DOHH2 (cell line): ENCODE measurements at regions not wholly inside any gene's neighbourhood (a gene's known extent, or its start where the extent isn't known, plus 50 kb on each side); places are given as distances from the start of the nearest gene placed in this dataset.

ENCODE experiments used
- H3F3A ChIP-seq: fragments of 200-600 bp; sonication (generic), shearing (Covaris generic); 2 replicates; pipeline ENCODE4 v1.6.0; 2016; ENCODE audit warnings: antibody characterized with exemption, mild to moderate bottlenecking; ENCODE audit not compliant: control insufficient read depth, insufficient read depth
- H3K27ac ChIP-seq: fragments of 200-600 bp; sonication (generic); 2 replicates; pipeline ENCODE4 v1.5.1; 2014; ENCODE audit warnings: low read depth, mild to moderate bottlenecking, low read length, moderate library complexity
- H3K27me3 ChIP-seq: fragments of 200-600 bp; sonication (generic); 2 replicates; pipeline ENCODE4 v1.6.1; 2014; ENCODE audit warnings: mild to moderate bottlenecking, low read length, mixed read lengths; ENCODE audit not compliant: control insufficient read depth
- H3K36me3 ChIP-seq: fragments of 200-600 bp; sonication (generic); 2 replicates; pipeline ENCODE4 v1.6.1; 2014; ENCODE audit warnings: mild to moderate bottlenecking, low read length, moderate library complexity, mixed read lengths; ENCODE audit not compliant: control insufficient read depth
- H3K4me1 ChIP-seq: fragments of 200-600 bp; sonication (generic); 2 replicates; pipeline ENCODE4 v1.6.1; 2014; ENCODE audit warnings: mild to moderate bottlenecking, low read length, mixed read lengths; ENCODE audit not compliant: control insufficient read depth
- H3K4me2 ChIP-seq: fragments of 200-600 bp; sonication (generic); 2 replicates; pipeline ENCODE4 v1.6.0; 2014; ENCODE audit warnings: mild to moderate bottlenecking, low read length, moderate library complexity
- H3K4me3 ChIP-seq: fragments of 200-600 bp; sonication (generic); 2 replicates; pipeline ENCODE4 v1.5.1; 2014; ENCODE audit warnings: mild to moderate bottlenecking, low read length, mixed read lengths
- H3K79me2 ChIP-seq: fragments of 200-600 bp; sonication (generic); 2 replicates; pipeline ENCODE4 v1.6.1; 2014; ENCODE audit warnings: mild to moderate bottlenecking, low read length, mixed read lengths; ENCODE audit not compliant: control insufficient read depth
- H3K9me2 ChIP-seq: fragments of 200-600 bp; sonication (generic); replicated peaks from 2 replicates; pipeline ENCODE4 v1.6.1; 2014; ENCODE audit warnings: mild to moderate bottlenecking, low read length, mixed read lengths; ENCODE audit not compliant: control insufficient read depth
- H3K9me3 ChIP-seq: fragments of 200-600 bp; sonication (generic); 2 replicates; pipeline ENCODE4 v1.6.1; 2014; ENCODE audit warnings: antibody characterized with exemption, low read length, mixed read lengths; ENCODE audit not compliant: control insufficient read depth, insufficient read depth
- H4K20me1 ChIP-seq: fragments of 200-600 bp; sonication (generic); 2 replicates; pipeline ENCODE4 v1.6.0; 2014; ENCODE audit warnings: low read depth, mild to moderate bottlenecking, antibody characterized with exemption, low read length, moderate library complexity; ENCODE audit not compliant: control insufficient read depth, insufficient read depth
- CTCF ChIP-seq: fragments of 200-600 bp; sonication (generic); IDR thresholded peaks from one replicate; pipeline ENCODE4 v1.5.1; 2014; ENCODE audit warnings: antibody characterized with exemption, mild to moderate bottlenecking, low read depth, low read length; ENCODE audit not compliant: poor library complexity, severe bottlenecking
- EZH2phosphoT487 ChIP-seq: fragments of 200-600 bp; sonication (generic); IDR thresholded peaks from 2 replicates; pipeline ENCODE4 v1.6.1; 2017; ENCODE audit warnings: borderline replicate concordance, mild to moderate bottlenecking, antibody characterized with exemption, low read length, moderate library complexity, mixed read lengths

GRCh38 chr2:6429210-6429986 is 436.3 kb downstream of the CMPK2 start:
- Histone ChIP-seq H3K27me3 (no peaks in the 10 kb centered on the region), H3K9me3 (peaks cover 2% of the 10 kb centered on the region; the same call in 1 of the 2 replicates), H3K27ac (no peak overlapping the region), H3K9me2 (no peaks in the 10 kb centered on the region), H4K20me1 (no peaks in the 10 kb centered on the region), H3K36me3 (no peaks in the 10 kb centered on the region), H3K4me1 (no peaks in the 10 kb centered on the region), H3K4me2 (no peak overlapping the region), H3K4me3 (no peak overlapping the region), H3F3A (no peaks in the 10 kb centered on the region), H3K79me2 (no peaks in the 10 kb centered on the region)
- TF ChIP-seq EZH2phosphoT487 = no peak
- no peak for TF ChIP-seq CTCF

GRCh38 chr2:6434438-6434837 is 431.3 kb downstream of the CMPK2 start:
- Histone ChIP-seq H3K4me2 (no peak overlapping the region), H3K9me3 (peaks cover 2% of the 10 kb centered on the region; the same call in 1 of the 2 replicates), H3K27ac (no peak overlapping the region), H3K36me3 (no peaks in the 10 kb centered on the region), H3K79me2 (no peaks in the 10 kb centered on the region), H3K27me3 (no peaks in the 10 kb centered on the region), H4K20me1 (no peaks in the 10 kb centered on the region), H3K4me3 (no peak overlapping the region), H3F3A (no peaks in the 10 kb centered on the region), H3K4me1 (no peaks in the 10 kb centered on the region), H3K9me2 (no peaks in the 10 kb centered on the region)
- TF ChIP-seq EZH2phosphoT487 (no peak), CTCF (no peak)

- no peak overlapping the region for H3K27ac ChIP-seq
- no peaks in the 10 kb centered on the region for H3K79me2 ChIP-seq
- H3K4me3 ChIP-seq = no peak overlapping the region
Measured at GRCh38 chr2:6441800-6442199, 423.9 kb downstream of the CMPK2 start.

More at GRCh38 chr2:6441800-6442199, 423.9 kb downstream of the CMPK2 start:
- Histone ChIP-seq H3F3A (no peaks in the 10 kb centered on the region), H4K20me1 (no peaks in the 10 kb centered on the region), H3K27me3 (no peaks in the 10 kb centered on the region), H3K36me3 (no peaks in the 10 kb centered on the region), H3K4me2 (no peak overlapping the region), H3K9me3 (no peaks in the 10 kb centered on the region), H3K9me2 (no peaks in the 10 kb centered on the region), H3K4me1 (peaks cover 7% of the 10 kb centered on the region)
- TF ChIP-seq CTCF = no peak
- no peak for TF ChIP-seq EZH2phosphoT487
